PC-9 (cell line): ENCODE measurements at regions not wholly inside any gene's neighbourhood (a gene's known extent, or its start where the extent isn't known, plus 50 kb on each side); places are given as distances from the start of the nearest gene placed in this dataset.

Experiments
- BruUV-seq: library from RNA; stranded (reverse); fragments of 400-500 nt; replicated peaks from 2 replicates; lab custom pipeline; 2021; lab: Mats Ljungman, UMichigan
- CTCF ChIA-PET: fragments of 300-600 bp; sonication (Branson Sonifier 250); formaldehyde crosslinking; loops from one replicate; lab custom pipeline; 2022; ENCODE audit warnings: antibody characterized with exemption; lab: Charles Lee
- POLR2A ChIA-PET: fragments of 300-600 bp; sonication (Branson Sonifier 250); formaldehyde crosslinking; loops from one replicate; lab custom pipeline; 2022; ENCODE audit warnings: antibody characterized with exemption; ENCODE audit not compliant: unreplicated experiment; lab: Charles Lee
- DNase-seq, 2 experiments: peaks; one replicate each; pipeline versions ENCODE4 v3.0.0 to v3.0.0-alpha.2; 2015 to 2022; ENCODE audit warnings: mixed read lengths in 1 of 2
- H2AFZ ChIP-seq: fragments of 200-600 bp; sonication (generic); 2 replicates; pipeline ENCODE4 v1.8.1; 2017; ENCODE audit warnings: antibody characterized with exemption
- H3F3A ChIP-seq: fragments of 200-600 bp; sonication (generic); 2 replicates; pipeline ENCODE4 v1.8.1; 2017; ENCODE audit warnings: antibody characterized with exemption, mild to moderate bottlenecking, low read depth; ENCODE audit not compliant: insufficient read depth
- H3K27ac ChIP-seq: fragments of 200-600 bp; sonication (generic); 2 replicates; pipeline ENCODE4 v1.6.1; 2016; ENCODE audit warnings: mixed run types
- H3K27me3 ChIP-seq: fragments of 200-600 bp; sonication (generic); 2 replicates; pipeline ENCODE4 v1.6.1; 2016; ENCODE audit warnings: low read depth, mixed run types; ENCODE audit not compliant: insufficient read depth
- H3K36me3 ChIP-seq: fragments of 200-600 bp; sonication (generic); 2 replicates; pipeline ENCODE4 v1.6.1; 2016; ENCODE audit warnings: low read depth, mixed run types
- H3K4me1 ChIP-seq: fragments of 200-600 bp; sonication (generic); replicated peaks from 2 replicates; pipeline ENCODE4 v1.6.1; 2016; ENCODE audit warnings: mixed run types; ENCODE audit not compliant: insufficient read depth
- H3K4me2 ChIP-seq: fragments of 200-600 bp; sonication (generic); 2 replicates; pipeline ENCODE4 v1.6.1; 2017; ENCODE audit warnings: mixed run types
- H3K4me3 ChIP-seq: fragments of 200-600 bp; sonication (generic); 2 replicates; pipeline ENCODE4 v1.6.1; 2016; ENCODE audit warnings: mixed run types
- H3K79me2 ChIP-seq: fragments of 200-600 bp; sonication (generic); 2 replicates; pipeline ENCODE4 v1.6.1; 2017; ENCODE audit warnings: low read depth, mixed run types
- H3K9me2 ChIP-seq: fragments of 200-600 bp; sonication (generic); 2 replicates; pipeline ENCODE4 v1.8.1; 2017; ENCODE audit warnings: mild to moderate bottlenecking; ENCODE audit not compliant: insufficient read depth
- H3K9me3 ChIP-seq: fragments of 200-600 bp; sonication (generic); 2 replicates; pipeline ENCODE4 v1.8.1; 2016; ENCODE audit warnings: low read depth; ENCODE audit not compliant: insufficient read depth
- H4K20me1 ChIP-seq: fragments of 200-600 bp; sonication (generic); 2 replicates; pipeline ENCODE4 v1.8.1; 2017; ENCODE audit not compliant: insufficient read depth
- CTCF ChIP-seq: fragments of 200-600 bp; sonication (generic); conservative IDR thresholded peaks from 2 replicates; pipeline ENCODE4 v1.6.1; 2017; ENCODE audit warnings: mixed run types, antibody characterized with exemption, mild to moderate bottlenecking, moderate library complexity
- EZH2 ChIP-seq: fragments of 200-600 bp; sonication (generic); IDR thresholded peaks from 2 replicates; pipeline ENCODE4 v1.8.0; 2017; ENCODE audit warnings: antibody characterized with exemption, low read depth
- intact Hi-C: fragments of 100-400 bp; cut with micrococcal nuclease; formaldehyde crosslinking; loops from one replicate; pipeline ENCODE4 v1.10.0; 2022; ENCODE audit not compliant: unreplicated experiment

- ChIA-PET POLR2A (no interaction called here), CTCF (no interaction called here)
- no peak overlapping the region; the same call in 1 of the 2 replicates for H3K27ac ChIP-seq
- no peaks in the 10 kb centered on the region for H3K79me2 ChIP-seq
- H4K20me1 ChIP-seq: no peaks in the 10 kb centered on the region
- no peak for TF ChIP-seq EZH2
- TF ChIP-seq CTCF: no peak
- H3K9me2 ChIP-seq: no peaks in the 10 kb centered on the region
- no TSS peak for BruUV-seq
- no peaks in the 10 kb centered on the region for H3K9me3 ChIP-seq
- H2AFZ ChIP-seq: no peak overlapping the region
- intact Hi-C loops: loop anchor here (1.0 kb wide), 1 partner anchor 90 kb away; no protein-coding TSS in a partner anchor
- H3K4me3 ChIP-seq: no peak overlapping the region
- no peaks in the 10 kb centered on the region for H3K27me3 ChIP-seq
- no peak for DNase-seq
- peaks cover 74% of the 10 kb centered on the region for H3K4me1 ChIP-seq
- no peaks in the 10 kb centered on the region for H3K36me3 ChIP-seq
- peaks cover 26% of the 10 kb centered on the region for H3F3A ChIP-seq
- no peak overlapping the region for H3K4me2 ChIP-seq
Measured at GRCh38 chr5:173790836-173791546, 97.2 kb upstream of the CPEB4 start.

- intact Hi-C loops: loop anchor here (1.0 kb wide), 1 partner anchor 89 kb away; no protein-coding TSS in a partner anchor
- BruUV-seq: no TSS peak
- H3K27ac ChIP-seq: peak overlapping the region; percentile 42
Measured at GRCh38 chr5:173791878-173792277, 96.3 kb upstream of the CPEB4 start.

More at GRCh38 chr5:173791878-173792277, 96.3 kb upstream of the CPEB4 start:
- H3F3A ChIP-seq: peaks cover 30% of the 10 kb centered on the region
- H4K20me1 ChIP-seq: no peaks in the 10 kb centered on the region
- no peaks in the 10 kb centered on the region for H3K27me3 ChIP-seq
- POLR2A ChIA-PET: no interaction called here
- CTCF ChIA-PET: interaction anchor here (0.5 to 0.7 kb wide), 2 partner anchors 93 to 134 kb away, joined by 8 to 12 read pairs; no protein-coding TSS in a partner anchor
- no peaks in the 10 kb centered on the region for H3K9me2 ChIP-seq
- H3K36me3 ChIP-seq: no peaks in the 10 kb centered on the region
- H3K79me2 ChIP-seq: no peaks in the 10 kb centered on the region
- TF ChIP-seq CTCF (no peak), EZH2 (no peak)
- peak overlapping the region; percentile 9; the same call in 1 of the 2 replicates for H3K4me2 ChIP-seq
- no peak for DNase-seq
- H3K9me3 ChIP-seq: no peaks in the 10 kb centered on the region
- H3K4me3 ChIP-seq: no peak overlapping the region
- H3K4me1 ChIP-seq: peaks cover 79% of the 10 kb centered on the region
- no peak overlapping the region; the same call in 1 of the 2 replicates for H2AFZ ChIP-seq
